EH (cell line): ENCODE measurements at regions not wholly inside any gene's neighbourhood (a gene's known extent, or its start where the extent isn't known, plus 50 kb on each side); places are given as distances from the start of the nearest gene placed in this dataset.
"Not testable (repeated sequence)": the region's sequence is repeated elsewhere in the genome, so short reads cannot be mapped to it uniquely, and the experiment has no call there.

ENCODE experiments used
- DNase-seq: peaks from one replicate; pipeline ENCODE4 v3.0.0-alpha.2; 2015; ENCODE audit warnings: low read depth

DNA sequence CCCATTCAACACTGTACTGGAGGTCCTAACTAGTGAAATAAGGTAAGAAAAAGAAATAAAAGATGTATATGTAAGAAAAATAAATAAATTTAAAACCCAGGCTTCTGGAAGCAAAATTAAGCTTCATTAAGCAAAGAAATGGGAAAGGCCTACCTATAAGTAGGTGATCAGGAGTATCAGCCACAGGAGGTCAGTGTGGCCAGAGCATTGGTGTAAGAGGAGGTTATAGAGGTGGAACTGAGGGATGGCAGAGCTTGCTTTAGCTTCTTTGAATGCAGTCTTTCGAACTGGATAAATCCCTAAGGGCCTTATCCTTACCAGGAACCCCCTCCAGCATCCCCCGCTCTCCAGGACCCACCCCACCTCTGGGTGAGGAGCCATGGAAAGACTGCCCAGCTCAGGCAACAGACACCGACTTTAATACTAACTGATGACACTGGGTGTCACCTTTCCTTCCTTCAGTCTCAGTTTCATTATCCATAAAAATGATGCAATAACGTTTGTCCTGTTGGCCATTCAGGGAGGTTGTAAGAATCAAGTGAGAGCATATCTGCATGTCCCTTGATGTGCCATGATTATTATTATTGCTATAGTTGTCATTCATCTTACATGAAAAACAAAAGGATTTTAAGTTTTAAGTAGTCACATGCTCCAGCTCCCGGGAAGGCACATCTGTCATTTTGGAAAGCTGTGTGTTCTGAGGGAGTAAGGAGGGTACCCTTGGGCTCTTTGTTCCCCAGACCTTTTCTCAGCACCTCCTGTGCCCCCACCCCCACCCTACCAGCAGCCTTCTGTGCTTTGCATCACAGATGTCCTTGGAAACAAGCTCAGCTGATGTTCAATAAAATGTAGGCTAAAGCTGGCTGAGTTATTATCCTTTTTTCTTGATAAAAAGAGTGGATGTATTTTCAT is 50.8 kb upstream of the CTNNA1 start:
- DNase-seq, result peak; percentile 35

DNA sequence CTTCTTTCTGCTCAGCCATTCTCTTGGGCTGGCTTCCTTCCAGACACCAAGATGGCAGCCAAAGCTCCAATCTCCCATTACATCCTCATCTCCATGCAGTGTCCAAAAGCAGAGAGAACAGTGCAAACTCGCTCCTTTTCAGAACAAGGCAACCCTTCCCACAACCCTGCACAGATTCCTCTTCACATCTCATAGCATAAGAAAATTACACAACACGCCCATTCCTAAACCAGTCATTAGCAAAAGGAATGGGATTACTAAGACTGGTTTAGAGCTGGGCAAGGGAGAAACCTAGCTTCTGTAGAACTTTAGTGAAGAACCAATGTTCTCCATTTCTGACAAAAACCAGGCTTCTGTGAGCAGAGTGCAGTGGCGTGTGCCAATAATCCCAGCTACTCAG is 51.5 kb upstream of the CTNNA1 start:
- DNase-seq, result peak; percentile 19

DNA sequence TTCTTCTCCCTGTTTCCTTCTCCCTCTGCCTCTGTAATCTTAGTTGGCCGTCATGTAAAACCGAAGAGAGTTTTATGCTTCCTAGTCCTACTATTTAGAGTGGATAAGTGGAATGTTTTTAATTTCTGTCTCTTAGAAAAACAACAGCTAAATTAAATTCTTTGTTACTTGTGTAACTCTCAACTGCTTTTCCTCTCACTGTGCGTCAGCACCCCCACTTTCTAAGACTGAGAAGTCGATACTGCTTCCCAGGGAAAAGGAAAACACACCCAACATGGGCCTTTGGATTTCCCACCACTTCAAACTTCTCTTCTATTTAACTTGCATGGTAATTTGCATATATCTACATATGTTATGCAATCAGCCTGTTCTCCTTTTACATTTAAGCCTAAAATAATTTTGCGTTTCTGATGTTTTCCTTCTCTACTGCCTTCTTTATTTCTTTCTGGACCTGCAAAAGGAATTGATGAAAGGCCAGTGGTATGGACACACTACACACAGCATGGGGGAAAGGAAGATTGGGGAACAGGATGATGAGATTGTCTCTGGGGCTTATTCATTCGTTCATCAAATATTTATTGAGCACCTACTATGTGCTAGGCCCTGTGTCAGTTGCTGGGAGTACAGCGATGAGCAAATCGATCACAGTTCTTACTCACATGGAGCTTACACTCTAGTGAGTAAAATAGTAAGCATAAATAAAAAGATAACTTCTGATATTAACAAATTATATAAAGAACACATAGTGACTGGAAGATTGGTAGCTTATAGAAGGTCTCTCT is 52.5 kb upstream of the CTNNA1 start:
- DNase-seq, result peak; percentile 35

DNA sequence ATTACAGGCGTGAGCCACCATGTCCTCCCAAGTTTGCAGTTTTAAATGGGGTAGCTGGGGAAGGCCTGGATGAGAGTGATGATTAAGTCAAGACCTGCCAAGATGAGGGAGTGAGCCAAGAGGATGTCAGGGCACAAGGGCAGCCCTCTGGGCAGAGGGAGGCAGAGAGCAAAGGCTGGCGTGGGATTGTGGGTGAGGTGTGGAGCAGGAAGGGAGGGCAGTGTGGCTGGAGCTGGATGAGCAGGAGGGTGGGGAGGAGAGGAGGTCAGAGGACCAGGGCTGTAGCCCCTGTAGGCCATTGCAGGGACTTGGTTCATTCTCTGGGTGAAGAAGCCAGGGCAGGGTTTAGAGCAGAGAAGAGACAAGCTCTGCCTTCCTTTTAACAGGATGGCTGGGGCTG is 53.7 kb upstream of the CTNNA1 start:
- DNase-seq, result no peak

DNA sequence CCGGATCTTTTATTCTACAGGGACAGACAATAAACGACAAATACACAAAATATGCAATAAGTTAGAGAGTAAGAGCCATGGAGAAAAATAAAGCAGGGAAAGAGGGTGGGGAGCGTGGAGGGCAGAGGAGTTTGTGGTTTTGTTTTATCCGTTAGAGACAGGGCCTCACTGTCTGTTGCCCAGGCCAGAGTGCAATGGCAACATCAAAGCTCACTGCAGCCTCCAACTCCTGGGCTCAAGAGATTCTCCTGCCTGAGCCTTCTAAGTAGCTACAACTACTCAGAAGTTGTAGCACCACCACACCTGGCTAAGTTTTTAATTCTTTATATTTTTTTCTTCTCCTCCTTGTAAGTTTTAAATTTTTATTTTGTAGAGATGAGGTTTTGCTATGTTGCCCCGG is 54.5 kb upstream of the CTNNA1 start:
- DNase-seq, result no peak

DNA sequence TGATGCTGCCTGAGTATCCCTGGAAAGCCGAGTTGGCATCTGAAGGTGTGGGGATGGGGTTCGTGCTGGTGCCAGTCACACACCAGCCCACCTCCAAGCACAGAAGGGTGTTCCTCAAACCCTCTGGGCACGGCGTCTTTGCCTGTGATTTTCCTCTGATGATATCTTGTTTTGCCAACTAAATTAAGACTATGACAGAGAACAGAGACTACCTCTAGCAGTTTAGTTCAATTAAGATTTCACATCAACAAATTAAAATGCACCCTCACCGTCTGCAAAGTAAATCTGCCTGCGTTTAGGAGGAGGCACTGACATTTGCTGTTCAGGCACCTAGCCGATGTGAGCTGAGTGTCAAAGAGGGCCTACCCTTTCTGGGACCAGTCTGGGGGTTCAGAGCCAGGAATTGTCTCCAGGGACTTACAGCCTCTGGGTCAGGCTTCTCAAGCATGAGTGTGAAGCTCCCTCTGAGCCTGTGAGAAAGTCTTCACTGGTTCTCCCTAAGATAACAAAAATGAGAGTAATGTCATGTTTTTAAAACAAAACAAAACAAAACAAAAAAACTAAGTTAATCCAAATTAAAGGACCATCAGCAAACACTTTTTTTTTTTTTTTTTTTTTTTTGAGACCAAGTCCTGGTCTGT is 55.4 kb upstream of the CTNNA1 start:
- DNase-seq, result no peak

DNA sequence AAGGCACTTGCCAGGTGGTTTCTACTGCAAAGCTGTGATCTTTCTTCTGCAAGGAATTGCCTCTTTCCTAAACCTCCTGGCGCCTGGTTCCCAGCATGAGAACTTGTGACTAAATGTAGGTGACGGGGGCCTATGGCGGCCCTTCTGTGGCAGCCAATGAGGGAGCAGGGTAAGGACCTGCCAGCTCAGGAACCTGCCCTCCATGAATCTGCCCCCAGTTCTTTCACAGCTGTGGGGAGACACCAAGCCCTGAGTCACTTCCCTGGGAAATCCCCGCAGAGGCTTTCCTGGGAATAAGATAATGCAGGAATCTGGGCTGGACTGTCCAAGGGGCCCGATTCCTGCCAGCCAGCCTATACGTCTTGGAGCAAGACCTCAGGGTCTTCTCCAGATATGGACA is 56.7 kb upstream of the CTNNA1 start:
- peak; percentile 81 for DNase-seq

DNA sequence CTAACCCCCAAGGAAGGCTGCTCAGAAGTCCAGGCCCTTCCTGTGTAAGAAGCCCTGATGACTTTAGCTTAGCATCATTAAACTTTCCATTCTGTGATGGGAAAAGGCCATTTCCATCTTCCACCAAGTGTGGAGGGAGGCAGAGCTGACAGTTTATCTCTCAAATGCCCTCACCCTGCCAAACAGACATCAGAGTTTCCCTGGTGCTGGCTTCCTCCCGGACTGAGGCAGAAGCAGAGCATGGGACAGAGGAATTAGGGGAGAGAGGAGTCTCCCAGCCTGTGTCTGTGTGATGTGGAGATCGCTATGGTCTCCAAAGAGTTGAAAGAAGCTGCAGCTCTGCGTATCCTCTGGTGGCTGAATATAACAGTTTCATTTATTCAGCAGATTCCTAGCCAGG is 57.4 kb upstream of the CTNNA1 start:
- no peak for DNase-seq

DNA sequence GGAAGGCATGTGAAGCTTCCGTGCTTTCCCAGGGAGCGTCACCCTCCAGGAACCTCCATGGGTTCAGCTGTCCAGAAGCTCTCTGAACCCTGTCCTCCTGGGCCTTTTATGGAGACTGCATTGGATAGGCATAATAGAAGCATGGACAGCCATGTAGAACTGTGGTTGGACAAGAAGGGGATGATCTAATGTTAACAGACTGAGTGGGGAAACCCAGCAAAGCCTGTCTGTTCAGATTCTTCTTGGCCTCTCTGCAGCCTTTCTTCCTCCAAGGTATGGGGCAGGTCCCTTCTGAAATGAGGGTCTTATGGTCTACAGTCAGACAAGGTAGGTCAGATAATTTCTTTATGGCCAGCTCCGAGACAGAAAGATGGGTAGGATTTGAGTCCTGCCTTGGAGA is 59.1 kb upstream of the CTNNA1 start:
- DNase-seq, result no peak

DNA sequence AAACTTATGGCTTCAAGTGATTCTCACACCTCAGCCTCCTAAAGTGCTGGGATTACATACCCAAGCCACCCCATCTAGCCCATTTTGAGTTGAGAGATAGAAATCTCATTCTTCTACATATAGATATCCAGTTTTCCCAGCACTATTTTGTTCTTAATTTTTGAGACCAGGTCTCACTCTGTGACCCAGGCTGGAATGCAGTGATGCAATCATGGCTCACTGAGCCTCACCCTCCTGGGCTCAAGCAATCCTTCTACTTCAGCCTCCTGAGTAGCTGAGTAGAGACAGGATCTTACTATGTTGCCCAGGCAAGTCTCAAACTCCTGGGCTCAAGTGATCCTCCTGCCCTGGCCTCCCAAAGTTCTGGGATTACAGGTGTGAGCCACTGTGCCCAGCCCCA is 60.9 kb upstream of the CTNNA1 start:
- no peak for DNase-seq

DNA sequence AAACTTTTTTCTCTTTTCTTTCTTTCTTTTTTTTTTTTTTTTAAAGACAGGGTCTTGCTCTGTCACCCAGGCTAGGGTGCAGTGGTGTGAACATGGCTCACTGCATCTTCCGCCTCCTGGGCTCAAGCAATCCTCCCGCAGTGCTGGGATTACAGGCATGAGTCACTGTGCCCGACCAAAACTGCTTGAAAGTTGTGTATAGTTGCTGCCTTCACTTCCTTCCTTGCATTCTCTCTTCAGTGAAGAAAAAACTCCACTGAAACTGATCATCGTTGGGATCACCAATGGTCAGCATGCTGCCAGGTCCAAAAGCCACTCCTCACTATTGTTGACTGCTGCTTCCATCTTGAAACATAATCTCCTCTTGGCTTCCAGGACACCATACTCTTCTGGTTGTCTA is 66.6 kb upstream of the CTNNA1 start:
- DNase-seq, result peak; percentile 52

DNA sequence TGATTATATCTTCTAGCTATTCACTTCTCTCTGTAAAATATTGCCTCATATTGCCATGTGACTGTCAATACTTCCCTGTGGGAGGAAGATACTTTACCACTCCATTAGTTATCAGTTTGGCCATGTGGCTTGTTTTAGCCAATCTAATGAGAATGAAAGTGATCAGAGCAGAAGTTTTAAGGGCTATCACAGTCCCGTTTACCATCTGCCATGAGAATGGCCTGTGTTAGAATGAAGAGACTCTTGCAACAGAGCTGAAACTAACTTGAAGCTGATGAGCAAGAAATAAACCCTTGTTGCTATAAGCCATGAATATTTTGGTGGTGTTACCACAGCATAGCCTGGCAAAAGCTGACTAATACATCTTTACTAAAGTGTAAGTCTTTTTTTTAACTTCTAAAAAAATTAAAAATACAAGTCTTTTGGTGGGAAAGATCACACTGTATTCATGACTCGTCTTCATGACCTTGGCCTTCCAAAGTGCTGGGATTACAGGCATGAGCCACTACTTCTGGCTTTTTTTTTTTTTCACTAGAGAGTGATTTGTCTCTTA is 68.0 kb upstream of the CTNNA1 start:
- peak; percentile 41 for DNase-seq

DNA sequence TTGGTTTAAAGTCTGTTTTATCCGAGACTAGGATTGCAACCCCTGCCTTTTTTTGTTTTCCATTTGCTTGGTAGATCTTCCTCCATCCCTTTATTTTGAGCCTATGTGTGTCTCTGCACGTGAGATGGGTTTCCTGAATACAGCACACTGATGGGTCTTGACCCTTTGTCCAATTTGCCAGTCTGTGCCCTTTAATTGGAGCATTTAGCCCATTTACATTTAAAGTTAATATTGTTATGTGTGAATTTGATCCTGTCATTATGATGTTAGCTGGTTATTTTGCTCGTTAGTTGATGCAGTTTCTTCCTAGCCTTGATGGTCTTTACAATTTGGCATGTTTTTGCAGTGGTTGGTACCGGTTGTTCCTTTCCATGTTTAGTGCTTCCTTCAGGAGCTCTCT is 70.8 kb upstream of the CTNNA1 start:
- DNase-seq, result not testable (repeated sequence)

DNA sequence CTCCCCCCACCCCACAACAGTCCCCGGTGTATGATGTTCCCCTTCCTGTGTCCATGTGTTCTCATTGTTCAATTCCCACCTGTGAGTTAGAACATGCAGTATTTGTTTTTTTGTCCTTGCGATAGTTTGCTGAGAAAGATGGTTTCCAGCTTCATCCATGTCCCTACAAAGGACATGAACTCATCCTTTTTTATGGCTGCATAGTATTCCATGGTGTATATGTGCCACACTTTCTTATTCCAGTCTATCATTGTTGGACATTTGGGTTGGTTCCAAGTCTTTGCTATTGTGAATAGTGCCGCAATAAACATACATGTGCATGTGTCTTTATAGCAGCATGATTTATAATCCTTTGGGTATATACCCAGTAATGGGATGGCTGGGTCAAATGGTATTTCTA is 74.4 kb upstream of the CTNNA1 start:
- not testable (repeated sequence) for DNase-seq

DNA sequence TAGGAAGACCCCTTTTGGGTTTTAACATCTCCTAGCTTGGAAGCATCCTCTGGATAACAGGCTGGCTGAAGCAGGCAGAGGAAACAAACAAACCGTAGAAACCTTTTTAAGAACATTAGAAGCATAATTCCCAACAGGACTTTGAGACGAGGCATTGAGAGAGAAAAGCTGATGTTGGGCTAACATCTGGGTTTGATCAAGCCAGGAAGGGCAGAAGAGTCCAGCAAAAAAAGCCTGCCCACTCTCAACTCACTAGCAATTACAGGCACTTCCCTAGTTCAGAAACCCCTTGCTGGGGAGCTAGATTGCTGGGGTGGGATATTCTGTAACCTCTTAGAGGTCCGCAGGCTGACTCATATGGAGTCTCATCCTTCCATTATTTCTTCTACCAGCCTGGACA is 75.4 kb upstream of the CTNNA1 start:
- DNase-seq, result no peak

DNA sequence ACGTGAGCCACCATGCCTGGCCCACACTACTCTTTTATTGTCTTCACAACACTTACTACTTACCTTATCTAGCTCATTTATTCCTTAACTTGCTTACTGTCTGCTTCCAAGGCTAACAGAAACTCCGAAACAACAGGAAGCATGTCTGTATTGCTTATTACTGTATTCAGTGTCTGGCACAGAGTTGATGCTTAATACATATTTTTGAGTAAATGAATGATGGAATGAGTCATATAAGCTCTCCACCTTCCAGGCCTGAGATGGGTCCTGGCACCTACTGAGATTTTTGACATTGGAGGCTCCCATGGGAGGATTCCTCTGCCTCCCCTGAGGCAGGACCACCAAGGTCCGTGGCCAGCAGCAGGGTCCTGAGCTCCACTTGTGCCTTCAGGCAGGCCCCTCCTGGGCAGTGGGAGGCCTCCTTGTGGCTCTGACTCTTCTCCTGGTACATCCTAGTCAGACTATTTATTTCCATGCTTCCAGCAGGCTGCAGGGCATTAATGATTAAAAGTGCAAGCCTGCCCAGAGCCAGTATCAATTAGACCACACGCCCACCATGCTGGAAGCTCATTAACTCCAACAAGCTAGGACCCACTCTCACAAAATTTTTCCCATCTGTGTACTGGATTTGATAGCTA is 76.5 kb upstream of the CTNNA1 start:
- no peak for DNase-seq

DNA sequence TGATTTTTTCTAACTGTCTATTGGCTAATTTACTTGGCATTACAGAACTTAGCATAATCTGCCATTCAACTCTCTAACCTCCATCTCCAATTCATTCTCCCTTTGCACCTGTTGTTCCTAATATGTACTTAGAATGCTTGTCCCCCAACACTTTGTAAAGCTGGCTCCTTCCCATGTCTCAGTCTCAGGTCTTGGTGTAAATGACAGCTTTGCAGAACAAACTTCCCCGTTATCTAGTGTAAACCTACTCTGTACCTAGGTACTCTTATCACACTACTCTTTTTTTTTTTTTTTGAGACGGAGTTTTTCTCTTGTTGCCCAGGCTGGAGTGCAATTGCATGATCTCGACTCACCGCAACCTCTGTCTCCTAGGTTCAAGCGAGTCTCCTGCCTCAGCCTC is 77.2 kb upstream of the CTNNA1 start:
- DNase-seq, result no peak

DNA sequence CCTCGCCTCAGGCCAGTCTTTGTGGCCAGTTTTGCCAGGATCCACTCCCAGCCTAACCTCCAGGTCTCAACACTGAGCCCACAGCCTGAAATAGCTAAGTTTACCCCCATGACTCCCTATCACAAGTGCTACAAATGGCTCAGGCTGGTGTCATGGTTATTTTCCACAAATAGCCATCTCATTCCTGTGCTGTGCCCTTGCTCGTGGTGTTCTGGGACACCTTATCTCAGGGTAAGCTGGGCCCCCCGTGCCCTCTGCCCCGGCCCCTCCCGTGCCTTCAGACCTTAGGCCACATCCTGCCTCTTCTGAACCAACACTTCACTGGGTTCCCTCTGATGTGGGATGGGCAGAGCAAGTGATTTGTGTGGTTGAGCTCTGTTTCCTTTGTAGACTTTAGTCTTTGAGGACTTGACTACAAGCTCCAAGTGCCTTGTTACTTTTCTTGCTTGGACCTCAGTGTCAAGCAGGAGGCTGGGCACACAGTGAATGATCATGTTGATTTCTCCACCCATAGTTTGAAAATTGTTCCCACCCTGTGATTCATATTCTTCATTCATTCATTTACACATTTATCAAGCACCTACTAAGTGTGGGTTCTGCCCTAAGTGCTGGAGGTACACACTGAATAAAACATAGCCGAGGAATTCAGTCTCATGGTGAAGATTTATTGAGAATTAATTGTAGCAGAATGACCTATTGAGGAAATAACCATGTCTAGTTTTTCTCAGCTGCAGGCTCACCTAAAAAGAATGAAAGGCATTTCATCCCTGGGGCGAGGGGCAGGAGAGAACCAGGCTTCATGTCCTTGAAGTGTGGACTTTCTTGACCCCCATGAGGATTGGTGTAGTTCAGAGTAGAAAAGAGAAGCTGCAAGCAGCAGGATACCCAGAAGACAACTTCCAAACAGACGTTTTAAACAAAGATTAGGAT is 84.5 kb upstream of the CTNNA1 start:
- DNase-seq, result peak; percentile 43

DNA sequence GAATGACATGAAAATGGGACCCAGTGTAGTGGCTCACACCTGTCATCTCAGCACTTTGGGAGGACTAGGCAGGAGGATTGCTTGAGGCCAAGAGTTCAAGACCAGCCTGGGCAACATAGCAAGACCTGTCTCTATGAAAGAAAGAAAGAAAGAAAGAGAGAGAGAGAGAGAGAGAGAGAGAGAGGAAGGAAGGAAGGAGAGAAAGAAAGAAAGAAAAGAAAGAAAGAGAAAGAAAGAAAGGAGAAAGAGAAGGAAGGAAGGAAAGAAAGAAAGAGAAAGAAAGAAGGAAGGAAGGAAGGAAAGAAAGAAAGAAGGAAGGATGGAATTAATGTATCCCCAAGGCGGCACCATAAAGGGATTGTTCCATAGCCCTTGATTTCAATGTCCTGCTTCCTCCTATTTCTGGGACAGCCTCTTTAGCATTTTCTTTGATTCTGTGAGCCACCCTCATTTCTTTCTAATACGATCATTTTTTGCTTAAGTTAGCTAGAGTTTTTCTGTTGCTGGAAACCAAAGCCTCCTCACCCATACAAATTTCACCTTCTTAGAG is 85.4 kb upstream of the CTNNA1 start:
- DNase-seq, result not testable (repeated sequence)

DNA sequence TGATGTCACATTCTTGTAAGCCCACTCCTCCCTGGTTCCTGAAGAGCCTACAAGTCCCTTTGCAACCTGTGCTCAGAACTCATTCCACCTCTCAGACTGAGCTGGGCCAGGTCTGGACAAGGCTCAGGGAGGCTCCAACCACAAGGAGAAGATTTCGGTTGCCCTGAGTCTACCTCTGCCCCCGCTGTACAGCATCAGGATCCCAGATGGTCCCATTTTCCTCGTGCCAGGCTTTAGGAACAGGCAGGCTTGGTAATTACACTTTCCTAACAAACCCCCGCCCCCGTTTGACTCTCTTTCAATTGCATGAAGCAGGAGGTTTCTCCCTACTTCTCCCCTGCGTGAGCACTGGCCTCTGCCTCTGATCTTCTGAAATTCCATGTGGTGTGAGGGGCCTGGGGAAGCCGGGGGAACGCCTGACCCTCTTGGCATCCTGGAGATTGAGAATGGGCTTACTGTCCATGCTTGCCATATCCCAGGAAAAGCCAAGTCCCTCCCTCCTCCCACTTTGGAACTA is 86.9 kb upstream of the CTNNA1 start:
- DNase-seq, result no peak
